DMS53 treated with DMSO at 0.1 percent for 48 hours (cell line): ENCODE measurements at regions not wholly inside any gene's neighbourhood (a gene's known extent, or its start where the extent isn't known, plus 50 kb on each side); places are given as distances from the start of the nearest gene placed in this dataset.
A peak's percentile ranks its signal among the peaks of the same experiment; 100 is the strongest.
"Not testable (repeated sequence)": the region's sequence is repeated elsewhere in the genome, so short reads cannot be mapped to it uniquely, and the experiment has no call there.

Experiments used
- DNase-seq: peaks from one replicate; lab custom pipeline; 2025; ENCODE audit not compliant: unreplicated experiment; lab: John Stamatoyannopoulos, UW

DNA sequence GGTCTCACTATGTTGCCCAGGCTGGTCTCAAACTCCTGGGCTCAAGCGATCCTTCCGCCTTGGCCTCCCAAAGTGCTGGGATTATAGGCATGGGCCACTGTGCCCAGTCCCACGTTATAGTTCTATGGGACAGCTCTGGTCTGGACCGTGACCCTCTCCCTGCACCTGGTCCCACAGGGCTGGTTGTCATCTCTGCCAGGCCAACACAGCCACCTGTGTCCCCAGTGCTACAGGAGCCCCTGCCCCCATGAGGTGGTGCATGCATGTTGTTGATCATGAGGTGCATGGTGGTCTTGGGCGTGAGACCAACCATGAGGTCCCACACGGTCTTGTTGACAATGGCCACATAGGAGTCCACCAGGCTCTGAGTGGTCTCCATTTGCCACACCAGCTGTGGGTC is 51.0 kb upstream of the UBE2Q2 start:
- not testable (repeated sequence) for DNase-seq

DNA sequence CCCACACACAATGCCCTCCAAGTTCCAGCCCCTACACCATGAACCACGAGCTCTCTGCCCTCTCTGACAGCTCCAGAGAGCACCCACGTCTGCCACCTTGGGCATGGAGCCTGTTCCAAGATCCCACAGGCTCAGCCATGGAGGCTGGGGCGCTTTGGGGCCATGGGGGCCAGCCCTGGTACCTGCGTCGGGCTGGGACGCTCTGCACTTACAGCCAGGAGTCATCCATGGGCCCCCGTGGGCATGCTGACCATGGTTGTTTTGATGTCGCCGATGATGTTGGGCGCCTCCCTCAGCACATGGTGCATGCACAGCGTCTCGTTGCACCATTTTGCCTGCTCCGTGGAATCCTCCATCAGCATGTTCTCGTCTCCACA is 51.9 kb upstream of the UBE2Q2 start:
- DNase-seq, result no peak

DNA sequence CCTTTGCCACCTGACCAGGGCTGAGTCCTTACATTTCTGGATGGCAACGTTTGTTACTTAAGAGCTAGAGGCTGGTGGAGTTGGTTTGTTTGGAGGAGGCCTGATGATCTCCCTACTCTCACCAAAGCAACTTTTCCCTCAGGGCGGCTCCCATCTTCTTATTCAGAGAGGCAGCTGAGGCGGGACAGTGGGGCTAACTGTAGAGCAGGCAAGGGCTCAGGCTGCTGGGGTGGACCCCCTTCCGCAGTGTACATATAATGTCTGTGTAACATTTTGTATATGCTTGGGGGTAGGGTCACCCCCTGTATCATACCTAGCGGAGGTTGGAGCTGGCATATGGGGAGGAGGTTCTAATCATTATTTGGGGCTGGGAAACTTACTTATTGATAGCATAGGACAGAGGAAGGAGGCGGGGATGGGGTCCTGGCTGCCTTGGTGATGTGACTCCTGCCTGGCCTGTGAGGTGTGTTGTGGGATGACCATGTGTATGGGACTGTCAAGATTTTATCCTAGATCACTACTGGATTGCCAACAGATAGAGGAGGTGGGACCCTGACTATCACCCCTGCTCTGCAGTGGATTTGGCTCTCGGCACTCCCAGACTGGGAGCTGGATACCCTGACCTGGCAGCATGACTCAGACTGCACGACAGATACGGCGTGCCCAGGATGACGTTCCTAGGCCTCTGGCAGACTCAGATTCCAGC is 52.5 kb upstream of the UBE2Q2 start:
- no peak for DNase-seq

DNA sequence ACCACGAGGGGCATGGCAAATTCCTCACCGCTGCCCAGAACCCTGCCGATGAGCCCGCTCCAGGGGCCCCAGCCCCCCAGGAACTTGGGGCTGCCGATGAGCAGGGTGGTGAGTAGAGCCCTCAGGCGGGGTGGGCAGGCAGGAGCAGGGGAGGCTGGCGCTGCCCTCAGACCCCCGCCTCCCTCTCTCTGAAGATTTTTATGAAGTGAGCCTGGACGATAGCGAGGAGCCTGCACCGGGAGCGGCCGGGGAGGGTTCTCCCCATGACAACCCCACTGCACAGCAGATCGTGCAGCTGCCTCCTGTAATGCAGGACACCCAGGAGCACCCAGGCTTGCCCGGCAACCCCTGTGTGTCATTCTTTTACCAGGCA is 56.7 kb upstream of the UBE2Q2 start:
- no peak for DNase-seq

DNA sequence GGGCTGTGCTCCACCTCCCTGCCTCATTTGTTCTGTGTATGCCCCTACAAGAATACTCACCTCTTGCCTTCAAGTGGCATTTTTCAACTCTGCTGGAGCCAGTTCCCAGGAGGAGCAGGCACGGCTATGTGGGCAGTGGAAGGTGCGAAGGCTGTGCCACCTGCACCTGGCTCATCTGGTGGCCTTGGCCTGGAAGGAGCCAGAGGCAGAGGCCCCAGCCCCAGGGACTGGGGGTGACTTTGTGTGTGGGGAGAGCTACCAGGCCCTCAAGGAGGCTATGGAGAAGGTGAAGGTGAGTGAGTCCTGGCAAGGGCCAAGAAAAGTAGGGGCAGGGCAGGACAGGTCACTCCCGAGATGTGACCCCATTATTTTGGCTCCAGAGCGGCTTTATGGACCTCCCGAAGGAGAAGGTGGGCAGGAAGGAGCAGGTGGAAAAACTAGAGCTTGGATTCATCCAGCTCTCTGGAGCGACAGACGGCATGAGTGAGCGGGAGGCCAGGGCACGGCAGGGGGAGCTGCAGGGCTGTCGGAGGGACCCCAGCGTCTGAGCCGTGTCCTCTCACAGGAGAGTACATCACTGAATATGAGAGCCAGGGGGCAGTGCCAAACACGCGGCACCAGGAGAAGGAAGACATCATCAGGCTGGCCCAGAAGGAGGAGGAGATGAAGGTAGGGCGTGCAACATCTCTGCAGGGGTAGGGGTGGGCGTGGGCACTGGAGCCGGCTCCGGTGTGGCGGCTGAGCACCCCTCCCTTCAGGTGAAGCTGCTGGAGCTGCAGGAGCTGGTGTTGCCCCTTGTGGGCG is 57.3 kb upstream of the UBE2Q2 start:
- no peak for DNase-seq

DNA sequence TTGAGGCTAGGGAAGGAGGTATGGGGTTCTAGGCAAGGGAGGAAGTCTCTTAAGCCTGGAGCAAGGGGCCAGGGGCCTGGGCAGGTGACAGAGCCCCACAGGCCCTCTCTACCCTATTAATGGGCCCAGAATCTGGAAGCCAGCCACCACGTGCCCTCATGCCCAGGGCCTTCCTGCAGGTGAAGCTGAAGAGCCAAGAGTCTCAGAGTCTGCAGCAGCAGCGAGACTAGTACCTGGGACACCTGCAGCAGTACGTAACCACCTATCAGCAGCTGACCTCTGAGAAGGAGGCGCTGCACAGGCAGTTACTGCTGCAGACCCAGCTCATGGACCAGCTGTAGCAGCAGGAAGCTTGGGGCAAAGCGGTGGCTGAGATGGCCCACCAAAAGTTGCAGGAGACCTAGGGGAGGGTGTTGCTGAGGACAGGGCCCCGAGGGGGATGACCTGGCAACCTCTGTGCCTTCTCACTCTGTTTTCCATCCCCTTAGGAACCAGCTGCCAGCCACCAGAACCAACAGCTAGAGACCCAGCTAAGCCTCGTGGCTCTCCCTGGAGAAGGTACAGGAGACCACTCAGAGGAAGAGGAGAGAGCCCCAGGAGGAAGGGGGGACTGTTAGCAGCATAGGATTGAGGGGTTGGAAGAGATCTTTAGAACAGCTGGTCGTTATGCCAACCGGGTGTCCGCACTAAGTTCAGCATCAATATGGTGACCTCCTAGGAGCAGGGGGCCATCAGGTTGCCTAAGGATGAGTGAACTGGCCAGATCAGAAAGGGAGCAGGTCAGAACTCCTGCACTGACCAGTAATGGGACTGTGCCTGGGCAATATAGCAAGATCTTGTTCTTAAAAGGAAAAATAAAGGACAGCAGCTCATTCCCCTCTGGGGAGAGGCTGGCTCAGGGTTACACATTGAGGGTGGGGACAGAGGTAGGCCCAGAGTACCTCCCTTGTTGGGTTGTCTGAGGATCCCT is 58.5 kb upstream of the UBE2Q2 start:
- not testable (repeated sequence) for DNase-seq

DNA sequence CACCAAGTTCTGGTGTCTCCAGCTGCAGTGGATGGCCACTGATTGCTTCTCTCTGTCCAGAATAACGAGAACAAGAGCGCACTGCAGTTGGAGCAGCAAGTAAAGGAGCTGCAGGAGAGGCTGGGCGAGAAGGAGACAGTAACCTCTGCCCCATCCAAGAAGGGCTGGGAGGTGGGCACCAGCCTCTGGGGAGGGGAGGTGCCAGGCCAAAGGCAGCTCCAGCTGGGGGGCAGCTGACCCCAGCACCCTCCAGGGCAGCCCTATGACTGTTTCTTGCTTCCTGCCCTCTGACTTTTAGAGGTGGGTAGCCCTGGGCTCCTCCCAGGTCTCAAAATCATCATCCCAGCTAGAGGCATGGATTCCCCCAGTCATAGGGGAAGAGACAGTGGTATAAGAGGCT is 59.7 kb upstream of the UBE2Q2 start:
- not testable (repeated sequence) for DNase-seq

DNA sequence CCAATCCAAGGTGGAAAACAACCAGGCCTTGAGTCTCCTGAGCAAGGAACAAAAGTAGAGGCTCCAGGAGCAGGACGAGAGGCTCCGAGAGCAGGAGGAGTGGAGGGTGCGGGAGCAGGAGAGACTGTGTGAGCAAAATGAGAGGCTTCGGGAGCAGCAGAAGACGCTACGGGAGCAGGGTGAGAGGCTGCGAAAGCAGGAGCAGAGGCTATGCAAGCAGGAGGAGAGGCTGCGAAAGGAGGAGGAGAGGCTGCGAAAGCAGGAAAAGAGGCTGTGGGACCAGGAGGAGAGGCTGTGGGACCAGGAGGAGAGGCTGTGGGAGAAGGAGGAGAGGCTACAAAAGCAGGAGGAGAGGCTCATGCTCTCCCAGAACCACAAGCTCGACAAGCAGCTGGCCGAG is 60.3 kb upstream of the UBE2Q2 start:
- no peak for DNase-seq

DNA sequence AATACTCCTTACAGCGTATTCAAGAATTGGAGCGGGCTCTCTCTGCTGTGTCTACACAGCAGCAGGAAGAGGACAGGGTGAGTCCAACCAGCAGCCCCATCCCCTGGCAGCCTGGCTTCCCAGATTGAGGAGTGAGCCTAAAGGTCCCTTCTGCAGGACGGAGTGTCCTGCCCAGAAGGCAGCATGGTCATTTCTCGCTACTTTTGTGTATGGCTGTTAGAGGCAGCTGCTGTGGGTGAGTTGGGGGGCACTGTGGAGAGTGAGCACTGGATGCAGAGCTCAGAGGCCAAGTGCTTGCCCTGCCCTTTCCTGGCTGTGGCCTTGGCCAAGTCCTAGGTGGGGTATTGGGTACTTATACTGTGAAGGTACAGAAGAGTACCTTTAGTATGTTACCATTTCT is 62.3 kb upstream of the UBE2Q2 start:
- not testable (repeated sequence) for DNase-seq

DNA sequence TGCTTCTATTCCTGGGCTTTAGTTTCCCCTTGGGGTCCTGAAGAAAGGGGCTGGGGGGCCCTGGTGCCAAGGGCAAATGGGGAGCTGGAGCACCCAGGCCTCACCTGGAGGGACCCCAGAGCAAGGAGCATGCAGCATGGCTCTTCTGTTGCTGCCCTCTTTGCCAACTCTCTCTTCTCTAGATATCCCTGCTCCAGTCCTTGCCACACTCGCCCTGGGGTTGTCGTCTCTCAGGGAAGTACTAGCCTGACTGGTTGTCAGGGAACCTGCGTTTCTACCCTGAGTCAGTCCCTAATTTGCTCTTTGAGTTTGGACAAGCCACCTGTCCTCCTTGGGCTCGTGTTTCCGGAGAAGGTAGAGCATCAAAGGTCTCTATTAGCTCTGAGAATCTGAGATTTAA is 63.7 kb upstream of the UBE2Q2 start:
- DNase-seq, result no peak

DNA sequence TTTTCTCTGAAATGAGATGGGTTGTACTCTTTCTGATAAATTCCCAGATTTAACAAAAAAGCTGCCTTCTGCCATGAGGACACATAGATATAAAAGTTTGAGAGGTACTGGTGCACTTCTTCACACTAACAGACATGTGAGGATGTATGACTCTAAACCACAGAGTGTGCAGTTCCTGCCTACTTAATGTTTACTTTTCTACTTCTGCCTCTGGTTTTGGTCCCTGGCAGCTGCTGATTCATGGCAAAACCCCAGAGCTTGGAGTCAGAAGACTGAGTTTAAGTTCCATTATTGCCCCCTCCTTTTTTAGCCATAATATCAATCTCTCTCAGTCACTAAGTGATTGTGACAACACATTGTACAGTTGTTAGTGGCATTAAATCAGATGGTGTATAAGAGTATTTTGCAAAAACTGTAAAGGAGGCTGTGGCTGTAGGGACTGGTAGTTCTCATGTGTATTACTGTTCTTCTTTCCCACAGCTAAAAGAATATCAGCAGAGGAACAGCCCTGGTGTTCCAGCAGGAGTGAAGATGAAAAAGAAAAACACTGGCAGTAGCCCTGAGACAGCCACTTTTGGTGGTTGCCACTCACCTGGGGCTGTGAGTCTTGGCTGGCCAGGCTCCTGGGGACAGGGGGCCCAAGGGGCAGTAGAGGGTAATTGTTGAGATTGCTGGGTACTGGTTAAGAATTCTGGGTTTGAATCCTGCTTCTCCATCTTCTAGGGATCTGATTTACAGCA is 64.4 kb upstream of the CSPG4 start:
- peak; percentile 25 for DNase-seq

DNA sequence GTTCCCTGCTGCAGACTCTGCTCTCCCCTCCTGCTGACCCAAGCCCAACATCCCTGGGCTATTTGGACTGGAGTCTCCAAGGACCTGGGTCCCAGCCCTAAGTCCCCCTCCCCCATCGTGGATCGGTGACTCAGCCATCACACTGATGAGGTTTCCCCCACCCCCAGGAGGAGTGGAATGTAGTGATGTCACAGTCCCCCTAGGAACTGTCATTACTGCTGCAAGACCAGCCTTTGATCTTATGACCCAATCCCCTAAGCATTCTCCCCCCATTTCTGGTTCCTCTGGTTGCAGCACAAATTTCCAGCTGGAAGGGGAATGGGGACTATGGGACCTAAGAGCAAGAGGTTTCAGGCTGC is 63.4 kb upstream of the CSPG4 start:
- DNase-seq, result no peak

DNA sequence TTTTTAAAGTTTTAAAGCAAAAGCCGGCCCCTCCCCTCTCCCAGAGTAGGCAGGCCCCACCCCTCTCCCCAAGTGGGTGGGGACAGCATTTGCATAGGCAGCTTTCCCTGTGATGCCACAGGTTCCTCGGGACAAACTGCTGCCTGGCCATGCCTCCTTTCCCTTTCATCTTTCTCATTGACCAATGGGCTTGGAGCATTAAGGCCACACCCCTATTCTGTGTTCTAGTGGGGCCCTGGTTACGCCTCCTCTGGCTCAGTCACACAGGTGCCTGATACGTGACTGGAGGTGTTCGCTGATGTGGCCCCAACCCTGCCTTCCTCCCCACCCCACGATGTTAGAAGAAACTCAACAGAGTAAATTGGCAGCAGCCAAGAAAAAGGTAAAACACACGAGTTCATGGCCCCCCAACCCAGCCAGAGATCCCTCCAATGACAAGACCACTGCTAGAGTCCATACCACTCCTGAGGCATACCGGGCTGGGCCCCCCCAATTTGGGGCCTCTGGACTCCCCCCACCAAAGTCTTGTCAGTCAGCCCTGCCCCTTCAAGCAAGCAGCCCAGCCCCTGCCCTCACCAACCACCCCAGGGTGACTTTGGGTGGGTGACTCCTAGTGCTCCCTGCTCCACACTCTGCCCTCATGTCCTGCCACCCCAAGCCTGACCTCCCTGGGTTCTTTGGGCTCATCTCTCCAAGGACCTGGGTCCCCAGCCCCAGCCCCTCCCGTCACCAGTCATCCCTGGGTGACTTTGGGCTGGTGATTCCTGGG is 62.8 kb upstream of the CSPG4 start:
- DNase-seq, result no peak

DNA sequence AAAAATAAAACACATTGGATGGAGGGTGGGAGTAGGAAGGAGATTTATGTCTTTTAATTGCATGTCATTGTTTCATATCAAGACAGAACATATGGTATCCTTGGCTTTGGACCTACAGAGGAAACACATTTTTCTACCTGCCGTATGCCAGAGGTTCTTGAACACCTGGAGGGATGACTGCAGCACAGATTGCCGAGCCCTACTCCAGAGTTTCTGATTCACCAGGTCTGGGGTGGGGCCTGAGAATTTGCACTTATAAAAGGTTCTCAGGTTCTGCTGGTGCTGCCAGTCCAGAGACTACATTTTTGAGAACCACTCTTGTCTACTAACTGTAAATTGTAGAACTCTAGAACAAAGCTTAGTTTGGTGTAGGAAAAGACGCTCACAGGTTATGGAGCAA is 61.3 kb upstream of the CSPG4 start:
- not testable (repeated sequence) for DNase-seq

DNA sequence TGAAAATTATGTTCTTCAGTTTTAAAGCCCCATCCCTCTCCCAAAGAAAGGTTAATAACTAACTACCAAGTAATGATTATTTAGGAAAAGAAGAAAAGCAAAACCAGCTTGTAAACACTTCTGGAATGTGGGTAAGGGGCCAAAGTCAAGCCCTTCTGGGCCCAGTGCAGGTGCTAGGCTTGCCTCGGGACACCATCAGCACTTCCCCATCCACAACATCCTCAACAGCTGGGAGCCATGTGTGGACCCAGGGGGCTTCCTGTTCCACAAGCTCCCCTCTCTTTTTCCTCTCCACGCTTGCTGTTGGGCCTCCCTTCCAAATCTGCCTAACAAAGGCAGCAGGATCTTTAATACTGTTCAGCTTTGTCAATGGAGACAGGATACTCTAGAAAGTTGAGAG is 58.4 kb upstream of the CSPG4 start:
- DNase-seq, result not testable (repeated sequence)

DNA sequence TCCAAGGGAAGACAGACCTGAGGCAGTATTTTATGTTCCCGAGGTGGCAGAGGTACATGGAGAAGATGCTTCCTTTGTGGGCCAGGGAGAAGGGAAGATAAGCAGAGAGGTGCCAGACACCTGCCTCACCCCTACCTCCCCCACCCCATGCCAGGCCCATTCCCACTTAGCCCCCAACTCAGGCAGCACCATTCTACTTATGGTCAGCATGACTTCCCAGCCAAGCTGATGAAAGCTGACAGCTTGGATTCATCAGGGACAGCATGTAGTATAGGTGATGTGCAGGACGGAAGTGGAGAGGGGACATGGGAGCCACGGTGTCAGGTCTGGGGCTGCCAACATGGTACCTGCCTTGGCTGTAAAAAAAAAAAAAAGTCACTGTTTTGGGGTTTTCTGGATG is 57.5 kb upstream of the CSPG4 start:
- DNase-seq, result no peak

DNA sequence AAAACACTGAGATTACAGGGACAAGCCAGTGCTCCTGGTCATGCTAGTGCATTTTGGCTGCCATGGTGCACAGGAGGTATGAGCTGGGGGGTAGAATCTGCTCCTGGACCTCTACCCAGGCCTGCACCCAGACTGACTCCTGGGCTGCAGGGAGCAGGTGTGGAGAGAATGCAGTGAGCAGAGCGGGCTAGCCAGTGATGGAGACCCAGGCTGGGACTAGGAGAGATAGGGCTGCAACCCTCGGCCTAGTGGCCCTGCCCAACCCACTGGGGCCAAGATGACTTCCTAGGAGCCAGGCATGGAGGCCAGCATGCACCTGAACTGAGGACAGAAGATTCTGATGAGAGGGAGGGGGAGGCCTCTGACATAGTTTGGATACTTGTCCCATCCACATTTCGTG is 55.9 kb upstream of the CSPG4 start:
- not testable (repeated sequence) for DNase-seq

DNA sequence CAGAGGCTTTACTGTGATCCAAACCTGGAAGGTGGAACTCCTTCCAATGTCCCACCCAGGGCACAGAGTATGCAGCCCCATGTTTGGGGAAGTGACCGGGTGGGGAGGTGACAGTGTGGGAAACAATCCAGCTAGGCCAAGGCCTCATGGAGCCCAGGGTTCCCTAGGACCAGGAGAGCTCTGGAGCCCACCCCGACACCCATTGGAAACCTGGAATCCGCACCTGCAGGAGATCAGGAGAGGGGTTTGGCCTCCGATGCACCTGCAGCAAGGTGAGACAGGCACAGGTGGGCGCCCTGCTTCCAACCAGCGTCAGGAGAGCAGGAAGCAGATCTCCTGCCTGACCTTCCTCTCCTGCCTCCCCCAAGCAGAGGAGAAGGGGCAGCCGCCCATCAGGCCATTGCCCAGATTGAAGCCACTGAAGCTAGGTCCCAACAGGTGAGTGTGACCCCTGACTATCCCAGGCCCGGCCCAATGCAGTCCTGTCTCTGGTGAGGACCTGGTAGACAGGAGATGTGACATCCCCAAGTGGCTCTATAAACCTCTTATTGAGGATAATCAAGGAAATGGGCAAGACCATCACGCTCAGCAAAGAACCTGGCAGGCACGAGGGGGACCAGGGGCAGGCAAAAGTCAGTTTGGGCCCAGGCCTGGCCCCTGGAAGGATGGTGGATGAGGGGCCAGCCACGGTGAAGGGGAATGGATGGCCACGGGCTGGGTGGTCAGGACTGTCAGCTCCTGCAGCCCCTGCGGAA is 53.1 kb upstream of the CSPG4 start:
- DNase-seq, result not testable (repeated sequence)

DNA sequence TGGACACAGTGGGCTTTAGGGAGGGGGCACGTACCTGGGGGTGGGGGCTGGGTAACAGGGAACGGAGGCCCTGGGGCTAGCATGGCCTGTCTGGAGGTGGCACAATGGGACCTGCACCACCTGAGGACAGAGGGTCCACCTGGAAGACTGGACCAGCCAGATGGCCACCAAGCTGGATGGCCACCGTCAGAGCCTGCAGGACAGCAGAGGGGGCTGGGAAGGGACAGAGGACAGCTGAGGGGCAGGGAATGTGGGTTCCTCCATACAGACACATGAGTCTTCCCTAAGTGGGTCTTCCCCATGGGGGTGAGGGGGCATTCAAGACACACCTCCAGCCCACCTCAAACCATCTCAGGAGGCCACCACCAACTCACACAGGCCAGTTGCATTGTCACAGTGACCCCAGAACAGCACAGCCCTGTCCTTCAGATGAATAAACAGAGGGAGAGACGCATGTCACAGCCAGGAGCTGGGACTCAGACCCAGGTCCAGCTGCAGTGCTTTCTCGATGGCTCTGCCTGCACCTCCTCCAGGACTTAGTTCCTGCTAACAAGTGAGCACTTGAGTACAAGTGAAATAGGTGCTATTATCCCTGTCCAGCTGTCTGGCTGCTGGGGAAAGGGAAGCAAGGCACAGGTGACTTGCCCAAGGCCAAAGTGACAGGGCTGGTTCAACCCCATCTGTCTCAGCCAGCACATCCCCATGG is 52.4 kb upstream of the CSPG4 start:
- DNase-seq, result not testable (repeated sequence)
